ENCODE measurements at regions not wholly inside any gene's neighbourhood (a gene's known extent, or its start where the extent isn't known, plus 50 kb on each side); places are given as distances from the start of the nearest gene placed in this dataset.
"Not testable (repeated sequence)": the region's sequence is repeated elsewhere in the genome, so short reads cannot be mapped to it uniquely, and the experiment has no call there.

- DNase-seq (ENCODE audit: low read depth), result no peak
Observed at GRCh38 chr12:65739606-65740005, 84.7 kb upstream of the HMGA2 start.

GRCh38 chr12:65740506-65740872, 83.8 kb upstream of the HMGA2 start:
- no peak for DNase-seq (ENCODE audit: low read depth)

- no peak for DNase-seq (ENCODE audit: low read depth)
Observed at GRCh38 chr12:65740873-65741600, 83.2 kb upstream of the HMGA2 start.

GRCh38 chr12:65741656-65742017, 82.6 kb upstream of the HMGA2 start:
- no peak for DNase-seq (ENCODE audit: low read depth)

GRCh38 chr12:65742018-65743010, 82.0 kb upstream of the HMGA2 start:
- DNase-seq (ENCODE audit: low read depth), result no peak

GRCh38 chr12:65744236-65744840, 79.9 kb upstream of the HMGA2 start:
- not testable (repeated sequence) for DNase-seq (ENCODE audit: low read depth)

- no peak for DNase-seq (ENCODE audit: low read depth)
Observed at GRCh38 chr12:65747338-65747737, 76.9 kb upstream of the HMGA2 start.

- DNase-seq (ENCODE audit: low read depth), result no peak
Observed at GRCh38 chr12:65748332-65748731, 76.0 kb upstream of the HMGA2 start.

- DNase-seq (ENCODE audit: low read depth), result no peak
Observed at GRCh38 chr12:65754290-65754689, 70.0 kb upstream of the HMGA2 start.

GRCh38 chr12:65754744-65755595, 69.3 kb upstream of the HMGA2 start:
- no peak for DNase-seq (ENCODE audit: low read depth)

GRCh38 chr12:65755596-65755978, 68.7 kb upstream of the HMGA2 start:
- no peak for DNase-seq (ENCODE audit: low read depth)

- no peak for DNase-seq (ENCODE audit: low read depth)
Observed at GRCh38 chr12:65756267-65756666, 68.0 kb upstream of the HMGA2 start.

GRCh38 chr12:65756956-65757511, 67.2 kb upstream of the HMGA2 start:
- no peak for DNase-seq (ENCODE audit: low read depth)

GRCh38 chr12:65758401-65758800, 65.9 kb upstream of the HMGA2 start:
- DNase-seq (ENCODE audit: low read depth), result no peak

GRCh38 chr12:65759735-65760134, 64.5 kb upstream of the HMGA2 start:
- no peak for DNase-seq (ENCODE audit: low read depth)

GRCh38 chr12:65761301-65761700, 63.0 kb upstream of the HMGA2 start:
- DNase-seq (ENCODE audit: low read depth), result no peak

- no peak for DNase-seq (ENCODE audit: low read depth)
Observed at GRCh38 chr12:65764325-65764724, 60.0 kb upstream of the HMGA2 start.

- DNase-seq (ENCODE audit: low read depth), result no peak
Observed at GRCh38 chr12:65765436-65765813, 58.9 kb upstream of the HMGA2 start.

- DNase-seq (ENCODE audit: low read depth), result no peak
Observed at GRCh38 chr12:65769880-65770279, 54.4 kb upstream of the HMGA2 start.

All from stimulated activated CD8-positive, alpha-beta memory T cell treated with anti-CD3 and anti-CD28 coated beads, Interleukin-15, amount 100 ng/mL, for 1 hour (primary cell).